ENCODE measurements at regions not wholly inside any gene's neighbourhood (a gene's known extent, or its start where the extent isn't known, plus 50 kb on each side); places are given as distances from the start of the nearest gene placed in this dataset.

- Mint-ChIP-seq H3K27me3 (no peaks in the 10 kb centered on the region), H3K4me3 (no peak overlapping the region), H3K36me3 (ENCODE audit: insufficient read depth) (no peaks in the 10 kb centered on the region), H3K9me3 (peaks cover 6 to 20% of the 10 kb centered on the region in 2 donors), H3K4me1 (ENCODE audit: low read depth in 2 of 2) (no peaks in the 10 kb centered on the region), H3K27ac (no peak overlapping the region)
- DNase-seq (no peak), ATAC-seq (replicated peaks) (no peak)
Measured at GRCh38 chr13:65011378-65011777, 2218.8 kb downstream of the PCDH9 start.

GRCh38 chr13:64997438-64997837 lies 2232.7 kb downstream of the PCDH9 start:
- Mint-ChIP-seq H3K9me3 (peaks cover 5 to 8% of the 10 kb centered on the region in 2 donors), H3K36me3 (ENCODE audit: insufficient read depth) (no peaks in the 10 kb centered on the region), H3K4me1 (ENCODE audit: low read depth in 2 of 2) (no peaks in the 10 kb centered on the region), H3K27me3 (no peaks in the 10 kb centered on the region), H3K4me3 (no peak overlapping the region), H3K27ac (no peak overlapping the region)
- ATAC-seq (replicated peaks), result no peak
- DNase-seq, result no peak

- Mint-ChIP-seq H3K27ac (no peak overlapping the region), H3K9me3 (peaks cover 5 to 12% of the 10 kb centered on the region in 2 donors), H3K36me3 (ENCODE audit: insufficient read depth) (no peaks in the 10 kb centered on the region), H3K27me3 (no peaks in the 10 kb centered on the region), H3K4me1 (ENCODE audit: low read depth in 2 of 2) (no peaks in the 10 kb centered on the region), H3K4me3 (no peak overlapping the region)
- no peak for DNase-seq
- no peak for ATAC-seq (replicated peaks)
Measured at GRCh38 chr13:64993514-64994164, 2236.5 kb downstream of the PCDH9 start.

DNA sequence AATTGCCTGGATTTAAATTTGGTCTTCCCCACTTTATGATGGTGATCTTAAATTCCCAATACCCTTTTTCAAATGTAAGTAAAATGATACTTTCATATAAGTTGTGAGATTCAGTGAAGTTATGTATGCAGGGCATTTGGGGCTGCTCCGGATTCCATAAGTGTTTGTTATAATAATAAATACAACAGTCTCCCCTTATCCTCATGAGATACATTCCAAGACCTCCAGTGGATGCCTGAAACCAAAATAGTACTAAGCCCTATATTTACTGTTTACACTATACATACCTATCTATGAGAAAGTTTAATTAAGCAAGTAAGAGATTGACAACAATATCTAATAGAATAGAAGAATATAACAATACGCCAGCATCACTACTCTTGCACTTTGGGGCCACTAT lies 2237.8 kb downstream of the PCDH9 start:
- ATAC-seq (replicated peaks), result no peak
- H3K4me1 Mint-ChIP-seq (ENCODE audit: low read depth in 2 of 2), result no peaks in the 10 kb centered on the region

GRCh38 chr13:64985075-64985474 lies 2245.1 kb downstream of the PCDH9 start:
- no peaks in the 10 kb centered on the region for H3K36me3 Mint-ChIP-seq (ENCODE audit: insufficient read depth)
- H3K4me1 Mint-ChIP-seq (ENCODE audit: low read depth in 2 of 2), result no peaks in the 10 kb centered on the region
- peaks cover 6 to 22% of the 10 kb centered on the region in 2 donors for H3K9me3 Mint-ChIP-seq
- no peak overlapping the region for H3K27ac Mint-ChIP-seq
- ATAC-seq (replicated peaks) (no peak), DNase-seq (no peak)
- no peak overlapping the region for H3K4me3 Mint-ChIP-seq
- no peaks in the 10 kb centered on the region for H3K27me3 Mint-ChIP-seq

More for the DNA sequence above, 2237.8 kb downstream of the PCDH9 start:
- H3K27me3 Mint-ChIP-seq, result no peaks in the 10 kb centered on the region
- DNase-seq, result no peak
- H3K27ac Mint-ChIP-seq, result no peak overlapping the region
- peaks cover 5 to 12% of the 10 kb centered on the region in 2 donors for H3K9me3 Mint-ChIP-seq
- no peaks in the 10 kb centered on the region for H3K36me3 Mint-ChIP-seq (ENCODE audit: insufficient read depth)
- no peak overlapping the region for H3K4me3 Mint-ChIP-seq

- H3K4me3 Mint-ChIP-seq, result no peak overlapping the region
- H3K9me3 Mint-ChIP-seq, result peaks cover 14 to 15% of the 10 kb centered on the region in 2 donors
- H3K36me3 Mint-ChIP-seq (ENCODE audit: insufficient read depth), result no peaks in the 10 kb centered on the region
- DNase-seq, result no peak
- no peaks in the 10 kb centered on the region for H3K27me3 Mint-ChIP-seq
- no peaks in the 10 kb centered on the region for H3K4me1 Mint-ChIP-seq (ENCODE audit: low read depth in 2 of 2)
- H3K27ac Mint-ChIP-seq, result no peak overlapping the region
- ATAC-seq (replicated peaks), result no peak
Measured at GRCh38 chr13:64962404-64962803, 2267.7 kb downstream of the PCDH9 start.

DNA sequence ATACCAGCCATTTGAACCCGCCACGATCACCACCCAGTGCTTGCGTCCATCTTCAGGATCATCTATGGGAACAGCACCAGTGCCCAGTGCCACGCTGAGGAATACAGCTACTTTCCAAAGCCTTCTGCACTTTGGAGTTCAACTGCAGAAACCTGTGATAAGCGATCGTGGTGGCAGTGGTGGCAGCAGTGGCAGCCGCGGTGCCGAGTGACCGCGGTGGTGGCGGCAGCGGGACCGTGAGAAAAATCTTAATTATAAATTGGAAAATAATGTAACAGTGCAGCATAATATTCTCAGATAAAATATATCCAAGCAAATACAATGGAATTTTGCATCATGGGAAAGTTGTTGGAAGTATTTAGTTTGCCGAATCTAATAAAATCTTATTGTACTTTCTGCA lies 2270.9 kb downstream of the PCDH9 start:
- no peaks in the 10 kb centered on the region for H3K27me3 Mint-ChIP-seq
- no peaks in the 10 kb centered on the region for H3K36me3 Mint-ChIP-seq (ENCODE audit: insufficient read depth)
- DNase-seq (no peak), ATAC-seq (replicated peaks) (no peak)
- no peak overlapping the region for H3K27ac Mint-ChIP-seq
- no peaks in the 10 kb centered on the region for H3K4me1 Mint-ChIP-seq (ENCODE audit: low read depth in 2 of 2)
- H3K9me3 Mint-ChIP-seq, result peaks cover 13 to 14% of the 10 kb centered on the region in 2 donors
- no peak overlapping the region for H3K4me3 Mint-ChIP-seq

DNA sequence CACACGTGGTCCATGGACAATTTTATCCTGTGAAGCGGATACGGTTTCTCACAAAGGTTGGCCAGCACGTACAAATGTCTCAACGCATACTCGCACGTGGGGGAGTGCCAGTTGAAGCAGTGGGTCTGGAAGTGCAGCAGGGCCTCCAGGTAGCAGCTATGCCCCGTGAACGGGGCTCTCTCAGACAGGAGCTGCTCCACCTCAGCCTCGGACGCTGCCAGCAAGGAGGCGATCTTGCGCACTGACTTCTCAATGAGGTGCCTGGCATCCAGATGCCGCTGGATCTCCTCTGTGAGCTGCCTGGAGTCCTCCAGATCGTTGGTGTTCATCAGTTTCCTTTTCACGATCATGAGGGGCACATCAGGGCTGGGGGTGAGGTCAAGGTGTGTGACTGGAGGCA lies 2272.0 kb downstream of the PCDH9 start:
- no peak for DNase-seq
- Mint-ChIP-seq H3K36me3 (ENCODE audit: insufficient read depth) (no peaks in the 10 kb centered on the region), H3K9me3 (peaks cover 8 to 14% of the 10 kb centered on the region in 2 donors), H3K4me3 (no peak overlapping the region), H3K27ac (no peak overlapping the region), H3K4me1 (ENCODE audit: low read depth in 2 of 2) (no peaks in the 10 kb centered on the region), H3K27me3 (no peaks in the 10 kb centered on the region)
- no peak for ATAC-seq (replicated peaks)

- H3K27ac Mint-ChIP-seq, result no peak overlapping the region
- DNase-seq, result no peak
- no peaks in the 10 kb centered on the region for H3K4me1 Mint-ChIP-seq (ENCODE audit: low read depth in 2 of 2)
- ATAC-seq (replicated peaks), result no peak
- H3K36me3 Mint-ChIP-seq (ENCODE audit: insufficient read depth), result no peaks in the 10 kb centered on the region
- peaks cover 0 to 6% of the 10 kb centered on the region in 2 donors for H3K9me3 Mint-ChIP-seq
- H3K27me3 Mint-ChIP-seq, result no peaks in the 10 kb centered on the region
- H3K4me3 Mint-ChIP-seq, result no peak overlapping the region
Measured at GRCh38 chr13:64938660-64939059, 2291.5 kb downstream of the PCDH9 start.

- Mint-ChIP-seq H3K27ac (no peak overlapping the region), H3K36me3 (ENCODE audit: insufficient read depth) (no peaks in the 10 kb centered on the region), H3K4me1 (ENCODE audit: low read depth in 2 of 2) (no peaks in the 10 kb centered on the region), H3K27me3 (no peaks in the 10 kb centered on the region), H3K9me3 (peaks cover 0 to 6% of the 10 kb centered on the region in 2 donors), H3K4me3 (no peak overlapping the region)
- DNase-seq (no peak), ATAC-seq (replicated peaks) (no peak)
Measured at GRCh38 chr13:64937302-64937701, 2292.8 kb downstream of the PCDH9 start.

- H3K4me3 Mint-ChIP-seq, result no peak overlapping the region
- ATAC-seq (replicated peaks) (no peak), DNase-seq (no peak)
- no peaks in the 10 kb centered on the region for H3K4me1 Mint-ChIP-seq (ENCODE audit: low read depth in 2 of 2)
- H3K36me3 Mint-ChIP-seq (ENCODE audit: insufficient read depth), result no peaks in the 10 kb centered on the region
- H3K27ac Mint-ChIP-seq, result no peak overlapping the region
- no peaks in the 10 kb centered on the region for H3K27me3 Mint-ChIP-seq
- H3K9me3 Mint-ChIP-seq, result peaks cover 0 to 6% of the 10 kb centered on the region in 2 donors
Measured at GRCh38 chr13:64936879-64937278, 2293.3 kb downstream of the PCDH9 start.

DNA sequence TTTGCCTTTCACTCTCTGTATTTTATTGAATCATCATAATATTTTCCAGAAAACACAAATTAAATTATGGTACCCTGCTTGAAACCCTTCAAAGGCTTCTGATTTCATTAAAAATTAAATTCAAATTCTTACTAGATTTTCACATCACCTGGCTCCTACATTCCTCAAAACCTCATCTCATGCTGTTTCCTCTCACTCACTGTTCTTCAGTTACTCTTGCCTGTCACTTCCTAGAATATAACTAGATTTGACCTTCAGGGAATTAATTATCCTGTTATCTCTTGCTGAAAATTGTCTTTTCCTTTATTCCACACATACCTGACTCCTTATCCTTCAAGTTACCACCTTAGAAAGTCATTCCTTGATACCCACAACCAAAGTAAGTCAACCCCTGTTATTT lies 2294.7 kb downstream of the PCDH9 start:
- H3K4me1 Mint-ChIP-seq (ENCODE audit: low read depth in 2 of 2), result no peaks in the 10 kb centered on the region
- H3K4me3 Mint-ChIP-seq, result no peak overlapping the region
- no peak overlapping the region for H3K27ac Mint-ChIP-seq
- DNase-seq (no peak), ATAC-seq (replicated peaks) (no peak)
- H3K9me3 Mint-ChIP-seq, result peaks cover 0 to 4% of the 10 kb centered on the region in 2 donors
- H3K27me3 Mint-ChIP-seq, result no peaks in the 10 kb centered on the region
- H3K36me3 Mint-ChIP-seq (ENCODE audit: insufficient read depth), result no peaks in the 10 kb centered on the region

GRCh38 chr13:64934569-64935362 lies 2295.4 kb downstream of the PCDH9 start:
- Mint-ChIP-seq H3K36me3 (ENCODE audit: insufficient read depth) (no peaks in the 10 kb centered on the region), H3K9me3 (peaks cover 0 to 4% of the 10 kb centered on the region in 2 donors), H3K4me3 (no peak overlapping the region), H3K27me3 (no peaks in the 10 kb centered on the region), H3K27ac (no peak overlapping the region), H3K4me1 (ENCODE audit: low read depth in 2 of 2) (no peaks in the 10 kb centered on the region)
- ATAC-seq (replicated peaks), result no peak
- DNase-seq, result no peak

DNA sequence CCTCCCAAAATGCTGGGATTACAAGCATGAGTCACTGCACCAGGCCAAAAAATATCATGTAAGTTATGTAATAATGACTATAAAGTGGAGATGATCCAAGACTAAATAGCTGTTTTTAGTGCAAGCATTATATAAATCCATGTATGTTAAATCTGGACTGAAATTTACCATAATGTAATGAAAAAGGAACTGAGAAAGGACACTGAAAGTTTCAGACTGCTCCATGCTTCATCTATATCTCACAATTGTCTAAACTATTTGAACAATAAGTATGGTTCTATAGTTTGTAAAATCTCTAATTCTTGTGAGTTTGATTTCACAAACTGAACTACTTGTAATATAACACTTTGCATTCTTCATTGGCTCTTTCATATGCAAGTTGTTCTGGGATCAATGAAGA lies 2299.5 kb downstream of the PCDH9 start:
- Mint-ChIP-seq H3K27ac (no peak overlapping the region), H3K9me3 (peaks cover 0 to 8% of the 10 kb centered on the region in 2 donors), H3K4me3 (no peak overlapping the region), H3K4me1 (ENCODE audit: low read depth in 2 of 2) (no peaks in the 10 kb centered on the region), H3K36me3 (ENCODE audit: insufficient read depth) (no peaks in the 10 kb centered on the region), H3K27me3 (no peaks in the 10 kb centered on the region)
- DNase-seq (no peak), ATAC-seq (replicated peaks) (no peak)
